HUES64 (cell line): ENCODE measurements at regions not wholly inside any gene's neighbourhood (a gene's known extent, or its start where the extent isn't known, plus 50 kb on each side); places are given as distances from the start of the nearest gene placed in this dataset.
"Not testable (repeated sequence)": the region's sequence is repeated elsewhere in the genome, so short reads cannot be mapped to it uniquely, and the experiment has no call there.

Source experiments
- H3K27ac ChIP-seq: 2 replicates; pipeline ENCODE4 v1.7.0; 2013; ENCODE audit warnings: low read depth, low read length, inconsistent platforms
- H3K27me3 ChIP-seq: 2 replicates; pipeline ENCODE4 v1.6.1; 2013; ENCODE audit warnings: mild to moderate bottlenecking, low read length; ENCODE audit not compliant: insufficient read depth
- H3K36me3 ChIP-seq: 2 replicates; pipeline ENCODE4 v1.6.1; 2013; ENCODE audit warnings: mild to moderate bottlenecking, low read length; ENCODE audit not compliant: insufficient read depth
- H3K4me1 ChIP-seq: 2 replicates; pipeline ENCODE4 v1.6.1; 2013; ENCODE audit warnings: mild to moderate bottlenecking, low read length, moderate library complexity; ENCODE audit not compliant: insufficient read depth
- H3K4me3 ChIP-seq: 2 replicates; pipeline ENCODE4 v1.5.1; 2013; ENCODE audit warnings: mild to moderate bottlenecking, low read length, moderate library complexity
- H3K9ac ChIP-seq: 2 replicates; pipeline ENCODE4 v1.6.1; 2013; ENCODE audit warnings: mild to moderate bottlenecking, low read depth, low read length
- H3K9me3 ChIP-seq: 2 replicates; pipeline ENCODE4 v1.6.1; 2013; ENCODE audit warnings: low read depth, low read length; ENCODE audit not compliant: insufficient read depth
- WGBS: fragments of 150-250, 120-280 bp; methylation state at CpG from one replicate; pipeline ENCODE4 v1.1.7; 2013; ENCODE audit warnings: missing lambda C conversion rate; 5-methylcytosine and 5-hydroxymethylcytosine counted together

- Histone ChIP-seq H3K36me3 (no peaks in the 10 kb centered on the region), H3K27ac (no peak overlapping the region; the same call in 1 of the 2 replicates), H3K9ac (no peak overlapping the region), H3K4me3 (no peak overlapping the region), H3K27me3 (no peaks in the 10 kb centered on the region; the same call in 1 of the 2 replicates), H3K4me1 (peaks cover 6% of the 10 kb centered on the region), H3K9me3 (no peaks in the 10 kb centered on the region)
- 71% methylated on average over 11 of the region's 12 CpGs for WGBS
These were observed 56.8 kb upstream of the TFRC start for GRCh38 chr3:196138482-196139254.

- H3K4me3 ChIP-seq, H3K36me3 ChIP-seq, H3K4me1 ChIP-seq, H3K27ac ChIP-seq, H3K27me3 ChIP-seq, H3K9me3 ChIP-seq, H3K9ac ChIP-seq: not testable (repeated sequence)
- WGBS, result 92% methylated on average over 9 of the region's 9 CpGs
These were observed 54.7 kb upstream of the TFRC start for GRCh38 chr3:196136640-196136989.

GRCh38 chr3:196135693-196136639 lies 54.1 kb upstream of the TFRC start:
- H3K4me3 ChIP-seq, result no peak overlapping the region
- H3K27ac ChIP-seq, result no peak overlapping the region
- no peaks in the 10 kb centered on the region for H3K9me3 ChIP-seq
- WGBS, result 84% methylated on average over 10 of the region's 12 CpGs
- peaks cover 6% of the 10 kb centered on the region for H3K4me1 ChIP-seq
- H3K27me3 ChIP-seq, result no peaks in the 10 kb centered on the region; the same call in 1 of the 2 replicates
- no peaks in the 10 kb centered on the region for H3K36me3 ChIP-seq
- no peak overlapping the region for H3K9ac ChIP-seq

GRCh38 chr3:196134691-196135090 lies 52.8 kb upstream of the TFRC start:
- H3K4me3 ChIP-seq, result no peak overlapping the region
- H3K27ac ChIP-seq, result no peak overlapping the region
- no peaks in the 10 kb centered on the region for H3K9me3 ChIP-seq
- 94% methylated on average over 7 of the region's 7 CpGs for WGBS
- peaks cover 6% of the 10 kb centered on the region for H3K4me1 ChIP-seq
- H3K9ac ChIP-seq, result no peak overlapping the region
- H3K36me3 ChIP-seq, result no peaks in the 10 kb centered on the region
- no peaks in the 10 kb centered on the region; the same call in 1 of the 2 replicates for H3K27me3 ChIP-seq

- H3K4me1 ChIP-seq, H3K9me3 ChIP-seq, H3K36me3 ChIP-seq, H3K27me3 ChIP-seq, H3K9ac ChIP-seq, H3K4me3 ChIP-seq, H3K27ac ChIP-seq: not testable (repeated sequence)
- 94% methylated on average over 9 of the region's 9 CpGs for WGBS
These were observed 52.0 kb upstream of the TFRC start for GRCh38 chr3:196133869-196134268.

- Histone ChIP-seq H3K27ac (no peak overlapping the region), H3K9ac (no peak overlapping the region), H3K4me3 (no peak overlapping the region), H3K36me3 (no peaks in the 10 kb centered on the region), H3K9me3 (no peaks in the 10 kb centered on the region), H3K27me3 (no peaks in the 10 kb centered on the region; the same call in 1 of the 2 replicates), H3K4me1 (no peaks in the 10 kb centered on the region)
- WGBS, result 91% methylated on average over 13 of the region's 13 CpGs
These were observed 50.0 kb upstream of the TFRC start for GRCh38 chr3:196131921-196132320.
